ENCODE measurements at regions not wholly inside any gene's neighbourhood (a gene's known extent, or its start where the extent isn't known, plus 50 kb on each side); places are given as distances from the start of the nearest gene placed in this dataset.

GRCh38 chr13:95434111-95434510 lies 118.4 kb upstream of the CLDN10 start:
- TF ChIP-seq CTCF (IDR thresholded peaks at IDR 0.05), result no peak
- no peak for TF ChIP-seq POLR2A (IDR thresholded peaks at IDR 0.05; ENCODE audit: low read depth)

All from esophagus muscularis mucosa (tissue), 3 donors.